ENCODE measurements at regions not wholly inside any gene's neighbourhood (a gene's known extent, or its start where the extent isn't known, plus 50 kb on each side); places are given as distances from the start of the nearest gene placed in this dataset.
"Not testable (repeated sequence)": the region's sequence is repeated elsewhere in the genome, so short reads cannot be mapped to it uniquely, and the experiment has no call there.

DNA sequence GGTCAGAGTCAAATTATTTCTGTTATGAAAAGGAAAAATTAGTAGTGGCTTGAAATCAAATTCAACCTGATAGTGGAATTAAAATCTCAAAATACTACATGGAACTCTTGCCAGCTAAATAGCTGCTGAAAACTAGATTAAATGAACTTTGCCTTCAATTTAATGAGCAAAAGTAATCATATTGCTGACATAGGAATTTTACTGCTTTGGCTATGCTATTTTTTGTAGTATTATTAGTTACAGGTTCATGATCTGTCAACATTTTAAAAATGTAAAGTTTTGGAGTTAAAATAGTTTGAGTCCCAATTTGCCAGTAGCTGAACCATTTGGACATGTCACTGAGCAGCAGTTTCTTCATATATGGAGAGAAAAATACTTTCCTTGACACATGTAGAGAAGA is 81.4 kb downstream of the RERGL start:
- no peak for DNase-seq

DNA sequence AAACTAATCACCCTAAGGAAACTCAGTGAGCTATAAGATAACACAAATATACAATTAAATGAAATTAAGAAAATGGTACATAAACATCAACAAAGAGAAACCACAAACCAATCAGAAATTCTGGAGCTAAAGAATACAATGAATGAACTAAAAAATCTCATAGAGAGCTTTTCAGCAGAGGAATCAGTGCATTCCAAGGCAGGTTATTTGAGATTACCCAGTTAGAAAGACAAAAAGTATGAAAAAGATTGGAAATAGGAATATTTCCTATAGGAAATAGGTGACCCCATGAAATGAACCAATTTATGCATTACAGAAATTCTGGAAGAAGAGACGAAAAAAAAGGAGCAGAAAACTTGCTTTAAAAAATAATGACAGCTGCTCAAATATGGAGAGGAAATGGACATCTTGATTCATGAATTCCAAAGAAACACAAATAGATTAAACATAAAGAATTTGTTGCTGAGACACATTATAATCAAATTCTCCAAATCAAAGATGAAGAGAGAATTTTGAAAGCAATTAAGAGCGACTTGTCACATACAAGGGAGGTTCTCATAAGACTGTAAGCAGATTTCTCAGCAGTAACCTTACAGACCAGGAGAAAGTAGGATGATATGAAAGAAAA is 90.7 kb downstream of the RERGL start:
- DNase-seq = no peak

DNA sequence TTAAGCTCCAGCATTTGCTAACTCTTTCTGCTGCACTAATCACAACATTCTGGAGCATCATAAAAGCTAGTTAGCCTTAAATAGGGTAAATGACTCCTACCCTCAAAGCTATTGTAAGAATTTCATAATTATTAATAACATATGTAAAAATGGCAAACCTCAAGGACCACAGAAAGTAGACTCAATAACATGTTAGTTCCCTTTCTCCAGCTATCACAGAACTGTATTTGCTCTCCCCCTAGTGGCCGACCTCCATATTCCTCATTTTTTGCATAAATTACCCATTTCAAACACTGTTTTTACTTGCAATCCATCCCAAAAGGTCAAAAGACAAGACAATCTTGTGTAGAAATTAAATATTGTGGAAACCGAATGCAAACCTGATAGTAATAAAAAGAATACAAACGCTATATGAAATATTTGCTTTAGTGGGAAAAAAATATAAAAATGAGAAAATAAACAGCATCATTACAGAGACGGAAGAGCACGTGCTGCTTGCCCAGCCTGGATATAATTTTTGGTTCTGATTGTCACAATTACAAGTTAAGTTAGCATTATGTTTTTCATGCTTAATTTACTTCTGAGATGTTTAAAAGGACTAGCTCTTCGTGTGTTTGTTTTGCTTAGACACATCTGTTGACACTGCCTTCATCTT is 97.9 kb downstream of the RERGL start:
- DNase-seq = peak; percentile 62

DNA sequence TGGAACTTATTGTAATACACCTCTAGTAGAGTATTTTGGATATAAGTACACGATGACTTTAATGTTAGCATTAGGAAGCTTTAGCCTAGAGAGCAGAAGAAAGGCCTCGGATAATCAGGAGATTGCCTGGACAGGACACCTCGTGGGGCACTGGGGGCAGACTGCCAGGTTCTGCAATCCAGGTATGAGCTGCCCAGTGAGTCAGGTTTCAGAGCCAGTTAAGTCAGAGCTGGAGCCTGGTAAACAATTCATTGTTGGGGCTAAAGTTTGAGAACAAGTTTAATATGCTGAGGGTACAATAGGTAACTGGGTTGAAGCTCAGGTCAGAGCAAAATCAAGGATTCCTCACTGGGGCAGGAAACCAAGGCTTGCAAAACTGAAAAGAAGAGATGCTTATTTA is 107.4 kb downstream of the RERGL start:
- DNase-seq = no peak

DNA sequence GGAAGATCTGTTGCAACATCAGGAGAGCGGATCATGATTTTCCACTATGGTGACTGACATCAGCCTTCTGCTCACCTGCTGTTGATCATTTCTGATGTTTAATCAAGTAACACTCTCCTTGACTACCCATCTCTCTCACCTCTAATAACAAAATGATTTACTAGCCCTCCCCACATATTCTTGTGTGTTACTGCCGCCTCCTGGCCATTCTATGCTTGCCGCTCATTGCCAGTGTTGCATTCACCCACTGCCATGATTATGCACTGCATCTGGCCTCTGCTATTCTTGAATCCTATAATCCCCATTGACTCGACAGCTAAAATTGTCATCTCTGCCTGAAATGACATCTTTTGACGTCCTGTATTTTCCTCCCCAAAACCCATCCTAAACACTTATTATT is 113.8 kb downstream of the RERGL start:
- no peak for DNase-seq

DNA sequence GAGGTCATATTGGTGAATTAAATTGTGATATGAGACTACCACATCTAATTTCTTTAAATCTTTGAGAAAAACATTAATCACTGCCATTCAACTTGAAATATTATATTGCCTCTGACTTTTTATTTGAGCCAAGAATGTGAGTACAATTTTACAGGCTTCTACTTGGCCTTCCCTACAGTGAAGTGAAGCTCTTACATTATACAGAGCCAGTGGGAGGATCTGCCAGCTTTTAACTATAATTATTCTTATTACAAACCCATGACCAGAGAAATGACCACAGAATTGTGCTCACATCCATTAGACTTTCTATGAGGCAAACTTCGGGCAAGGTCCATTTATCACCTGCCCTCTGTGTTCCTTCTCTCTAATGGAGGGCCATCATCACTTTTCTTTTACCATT is 114.2 kb downstream of the RERGL start:
- no peak for DNase-seq

DNA sequence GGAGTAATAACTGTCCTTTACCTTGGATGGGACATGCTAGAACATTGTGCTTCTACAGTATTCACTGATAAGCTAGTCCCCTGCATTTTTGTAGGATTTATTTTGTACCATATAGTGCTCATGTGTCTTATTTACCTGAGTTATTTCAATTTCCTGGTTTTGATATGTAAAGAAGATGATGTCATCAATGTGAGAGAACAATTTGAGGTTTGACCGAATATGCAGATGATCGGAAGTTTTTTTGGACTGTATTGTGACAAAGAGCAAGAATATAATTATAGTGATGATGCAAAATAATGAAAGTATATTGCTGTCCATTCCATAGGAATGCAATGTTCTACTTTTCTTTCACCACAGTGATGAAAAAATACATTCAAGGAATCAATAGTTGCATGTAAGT is 114.8 kb downstream of the RERGL start:
- no peak for DNase-seq

DNA sequence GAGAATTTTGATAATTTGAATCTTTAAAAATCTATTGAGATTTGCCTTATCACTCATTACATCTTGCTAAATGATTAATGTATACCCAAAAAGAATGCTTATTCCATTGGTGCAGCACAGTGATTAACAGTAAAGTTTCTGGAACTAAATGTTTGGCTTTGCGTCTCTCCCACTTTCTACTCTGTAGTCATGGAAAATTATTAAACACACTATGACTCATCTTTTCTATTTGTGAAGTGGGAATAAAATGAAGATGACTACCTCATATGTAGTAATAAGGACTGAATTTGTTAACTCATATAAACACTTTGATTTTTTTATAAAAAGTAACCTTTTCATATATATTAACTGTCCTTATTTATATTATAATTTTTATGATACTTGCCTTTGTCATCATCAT is 118.1 kb downstream of the RERGL start:
- no peak for DNase-seq

DNA sequence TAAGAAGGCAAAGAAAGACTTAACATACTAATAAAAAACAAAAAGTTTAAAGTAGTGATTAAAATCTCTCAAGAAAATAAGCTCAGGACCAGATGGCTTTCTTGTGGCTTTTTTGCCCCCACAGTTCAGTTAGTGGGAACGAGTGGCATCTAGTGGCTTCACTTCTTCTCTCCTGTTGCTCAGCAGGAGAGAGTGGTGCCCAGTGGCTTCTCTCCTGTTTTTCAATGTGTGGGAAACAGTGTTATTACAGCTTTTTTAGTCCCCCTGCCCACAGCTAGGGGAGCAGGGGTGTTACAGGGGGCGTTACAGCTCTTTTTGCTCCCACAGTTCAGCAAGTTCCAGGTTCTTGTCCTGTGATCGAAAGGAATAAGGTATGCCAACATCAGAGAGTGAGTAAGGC is 135.2 kb downstream of the RERGL start:
- DNase-seq = no peak

DNA sequence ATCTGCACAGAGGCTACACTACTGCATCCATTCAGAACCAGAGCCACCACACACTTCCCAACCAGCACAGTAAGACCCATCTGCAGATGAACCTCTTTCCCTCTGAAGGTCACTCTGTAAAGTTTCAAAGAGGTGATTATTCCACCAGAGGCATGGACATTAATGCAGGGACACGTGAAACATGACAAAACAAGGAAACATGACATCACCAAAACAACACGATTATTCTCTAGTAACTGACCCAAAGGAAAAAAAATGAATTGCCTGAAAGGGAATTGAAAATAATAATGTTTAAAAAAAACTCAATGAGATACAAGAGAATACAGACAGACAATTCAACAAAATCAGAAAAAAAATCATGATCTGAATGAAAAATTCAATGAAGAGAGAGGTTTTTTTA is 139.1 kb downstream of the RERGL start:
- DNase-seq = no peak

DNA sequence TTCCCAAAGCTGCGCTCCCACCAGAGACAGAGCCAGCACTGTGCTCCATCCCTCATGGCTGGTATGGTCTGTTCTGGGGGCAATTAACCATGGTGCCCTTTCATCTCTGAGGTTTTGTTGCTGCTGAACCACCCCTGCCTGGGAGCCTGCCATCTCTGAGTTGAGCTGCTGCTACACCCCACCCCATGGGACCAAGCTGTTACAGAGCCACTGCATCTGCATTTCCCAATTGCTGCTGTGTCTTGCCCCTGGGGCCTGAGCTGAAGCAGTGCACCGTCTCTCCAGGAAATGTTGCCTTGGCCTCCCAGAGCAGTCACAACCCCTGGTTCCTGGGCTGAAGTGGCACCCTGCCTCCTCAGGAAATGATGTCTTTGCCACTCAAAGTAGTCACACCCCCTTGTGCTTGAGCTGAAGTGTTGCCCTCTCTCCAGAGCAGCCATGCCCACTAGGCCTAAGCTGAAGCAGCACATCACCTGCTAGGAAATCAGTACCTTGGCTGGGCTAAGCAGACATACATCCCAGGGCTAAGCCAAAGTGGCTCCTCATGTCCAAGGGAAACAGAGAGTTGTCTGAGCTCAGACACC is 140.3 kb downstream of the RERGL start:
- DNase-seq = no peak

DNA sequence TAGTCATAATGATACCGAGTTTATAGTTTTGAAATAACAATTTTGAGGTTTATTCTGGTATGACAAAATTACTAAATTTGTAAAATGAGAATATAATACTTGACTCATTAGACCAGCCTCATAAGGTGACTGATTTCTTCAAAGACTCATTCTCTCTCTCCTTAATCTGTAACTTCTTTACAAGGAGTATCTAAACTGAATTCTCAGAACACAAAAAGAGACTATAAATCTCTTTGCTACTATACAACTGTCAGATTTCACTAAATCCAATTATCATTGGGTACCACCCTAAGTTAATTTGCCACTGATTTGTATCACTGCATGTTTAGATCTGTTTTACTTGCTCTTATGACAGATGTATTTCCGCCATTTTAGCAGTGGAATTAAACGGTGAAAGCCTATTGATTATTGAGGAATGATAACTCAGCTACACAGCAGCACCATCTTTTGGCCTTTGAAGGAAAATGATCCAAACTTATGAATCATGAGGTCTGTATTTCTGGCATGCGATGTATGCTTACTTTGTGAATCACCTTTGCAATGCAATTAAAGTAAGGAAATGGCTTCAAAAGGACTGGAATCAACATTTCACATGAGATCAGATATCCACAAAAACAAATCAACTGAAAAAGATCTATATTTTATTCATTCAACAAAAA is 161.2 kb downstream of the RERGL start:
- peak; percentile 86 for DNase-seq

DNA sequence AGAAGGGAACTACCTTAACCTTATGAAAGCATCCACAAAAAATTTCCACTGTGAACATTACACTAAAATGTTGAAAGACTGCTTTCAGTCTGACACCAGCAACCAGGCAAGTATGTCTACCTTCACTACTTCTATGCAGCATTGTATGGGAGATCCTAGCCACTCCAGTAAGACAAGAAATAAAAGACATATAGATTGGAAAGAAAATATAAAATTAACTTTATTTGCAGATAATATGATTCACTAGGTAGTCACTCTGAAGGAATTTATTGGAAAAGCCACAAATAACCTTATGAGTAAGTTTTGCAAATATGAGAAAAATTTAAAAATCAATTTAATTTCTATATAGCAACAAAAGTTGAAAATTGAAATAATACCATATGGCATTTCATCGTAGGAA is 172.0 kb downstream of the RERGL start:
- DNase-seq = peak; percentile 7

DNA sequence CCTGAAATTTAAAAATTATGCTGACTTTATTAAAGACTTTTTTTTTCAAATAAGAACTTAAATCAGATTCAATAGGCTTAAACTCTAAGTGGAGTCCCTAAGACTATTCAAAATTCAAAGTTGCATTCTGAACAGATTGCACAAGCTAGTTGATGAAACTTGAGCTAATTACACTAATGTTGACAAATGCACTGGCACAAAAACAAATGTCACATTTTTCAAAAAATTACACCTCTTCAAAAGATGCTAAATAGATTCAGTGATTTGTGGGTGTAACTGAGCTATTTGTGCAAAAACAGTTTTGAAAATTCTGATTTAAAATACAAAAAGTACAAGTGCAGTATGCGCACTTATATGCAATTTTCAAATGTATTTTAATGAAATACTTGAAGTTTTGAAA is 205.4 kb downstream of the RERGL start:
- DNase-seq = no peak

DNA sequence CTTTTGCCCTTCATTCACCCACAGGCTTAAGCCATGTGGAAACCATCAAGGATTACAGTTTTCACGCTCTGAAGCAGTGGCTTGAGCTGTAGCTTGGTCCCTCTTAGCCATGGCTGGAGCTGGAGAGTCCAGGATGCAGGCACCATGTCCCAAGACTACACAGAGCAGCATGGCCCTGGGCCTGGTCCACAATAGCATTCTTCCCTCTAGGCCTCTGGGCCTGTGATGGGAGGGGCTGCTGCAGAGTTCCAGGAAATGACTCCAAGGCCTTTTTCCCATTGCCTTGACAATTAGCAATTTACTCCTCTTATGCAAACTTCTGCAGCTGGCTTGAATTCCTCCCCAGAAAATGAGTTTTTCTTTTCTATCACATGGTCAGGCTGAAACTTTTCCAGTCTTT is 211.3 kb downstream of the RERGL start:
- DNase-seq = no peak

DNA sequence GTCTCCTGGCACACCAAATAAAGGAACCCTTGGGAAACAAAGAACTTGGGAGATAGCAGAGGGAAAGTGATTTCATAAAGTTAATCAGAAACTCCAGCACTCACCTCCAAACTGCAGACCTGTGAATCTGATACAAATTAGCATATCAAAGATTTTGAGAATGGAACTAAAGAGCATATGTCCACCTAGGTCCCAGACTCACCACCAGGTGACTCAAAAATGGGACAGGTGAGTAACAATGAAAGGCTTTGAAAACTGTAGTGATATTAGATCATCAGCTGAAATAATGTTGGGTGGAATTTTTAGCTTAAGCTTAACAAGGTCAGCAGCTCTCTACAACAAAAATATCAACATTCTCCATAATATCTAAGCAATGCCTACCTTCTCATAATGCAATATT is 214.8 kb downstream of the RERGL start:
- no peak for DNase-seq

DNA sequence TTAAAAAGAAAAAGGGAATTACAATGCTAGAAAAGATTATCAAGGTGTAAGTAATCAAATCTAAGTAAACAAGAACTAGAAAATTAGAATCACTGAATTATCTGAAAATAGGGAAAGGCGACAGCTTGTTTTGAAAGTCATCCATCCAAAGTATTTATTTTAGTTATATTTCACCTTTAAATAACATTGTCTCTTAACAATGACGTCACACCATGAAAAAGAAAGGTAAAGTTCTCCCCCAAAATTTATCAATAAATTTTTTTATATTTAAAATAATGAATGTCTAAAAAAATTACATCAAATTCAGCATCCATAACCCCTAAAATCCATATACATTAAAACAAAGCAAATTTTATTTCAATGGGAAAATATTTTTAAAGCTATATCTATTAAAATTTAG is 223.2 kb downstream of the RERGL start:
- no peak for DNase-seq

DNA sequence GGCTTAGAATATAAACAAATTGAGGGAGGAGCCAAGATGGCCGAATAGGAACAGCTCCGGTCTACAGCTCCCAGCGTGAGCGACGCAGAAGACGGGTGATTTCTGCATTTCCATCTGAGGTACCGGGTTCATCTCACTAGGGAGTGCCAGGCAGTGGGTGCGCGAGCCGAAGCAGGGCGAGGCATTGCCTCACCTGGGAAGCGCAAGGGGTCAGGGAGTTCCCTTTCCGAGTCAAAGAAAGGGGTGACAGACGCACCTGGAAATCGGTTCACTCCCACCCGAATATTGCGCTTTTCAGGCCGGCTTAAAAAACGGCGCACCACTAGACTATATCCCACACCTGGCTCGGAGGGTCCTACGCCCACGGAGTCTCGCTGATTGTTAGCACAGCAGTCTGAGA is 234.4 kb downstream of the RERGL start:
- not testable (repeated sequence) for DNase-seq

DNA sequence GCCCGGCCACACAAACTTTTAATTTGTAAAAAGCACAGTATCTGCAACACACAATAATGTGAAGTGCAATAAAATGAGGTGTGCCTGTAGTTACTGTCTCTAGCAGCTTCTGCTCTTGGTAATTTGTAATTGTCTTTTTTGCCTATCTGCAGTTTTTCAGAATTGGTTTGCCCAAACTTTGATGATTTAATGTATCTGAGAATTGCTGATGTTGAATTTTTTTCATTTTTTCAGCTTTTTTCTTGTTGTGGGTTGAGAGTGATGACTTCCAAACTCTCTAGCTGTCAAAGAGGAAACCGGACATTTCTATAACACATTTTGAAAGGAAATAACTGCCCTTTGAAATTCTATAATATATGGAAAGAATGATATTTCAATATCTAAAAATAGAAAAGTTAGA is 236.9 kb downstream of the RERGL start:
- DNase-seq = no peak

DNA sequence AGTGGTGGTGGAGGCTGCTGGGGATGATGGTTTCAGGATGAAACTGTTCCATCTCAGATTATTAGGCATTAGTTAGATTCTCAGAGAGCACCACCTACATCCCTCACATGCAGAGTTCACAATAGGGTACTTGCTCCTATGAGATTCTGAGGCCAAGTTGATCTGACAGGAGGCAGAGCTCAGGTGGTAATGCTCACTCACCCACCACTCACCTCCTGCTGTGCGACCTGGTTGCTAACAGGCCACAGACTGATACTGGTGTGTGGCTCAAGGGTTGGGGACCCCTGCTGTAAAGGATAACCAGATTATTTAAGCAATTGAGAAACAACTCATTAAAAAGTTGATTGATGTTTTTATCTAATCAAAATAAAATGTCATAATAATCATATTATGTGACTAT is 248.5 kb downstream of the RERGL start:
- DNase-seq = no peak

DNA sequence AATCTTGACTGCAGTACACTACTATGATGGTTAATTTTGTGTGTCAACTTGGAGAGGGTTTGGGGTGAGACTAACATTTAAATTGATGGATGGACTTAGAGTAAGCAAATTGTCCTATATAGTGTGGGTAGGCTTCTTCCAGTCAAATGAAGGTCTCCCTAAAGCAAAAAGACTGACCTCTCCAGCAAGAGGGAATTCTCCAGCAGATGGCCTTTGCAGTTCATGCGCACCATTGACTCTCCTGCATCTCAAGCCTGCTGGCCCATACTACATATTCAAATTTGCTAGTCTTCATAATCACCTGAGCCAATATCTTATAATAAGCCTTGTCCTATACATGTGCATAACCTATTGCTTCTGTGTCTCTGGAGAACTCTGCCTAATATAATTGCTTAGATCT is 260.2 kb downstream of the RERGL start:
- no peak for DNase-seq

DNA sequence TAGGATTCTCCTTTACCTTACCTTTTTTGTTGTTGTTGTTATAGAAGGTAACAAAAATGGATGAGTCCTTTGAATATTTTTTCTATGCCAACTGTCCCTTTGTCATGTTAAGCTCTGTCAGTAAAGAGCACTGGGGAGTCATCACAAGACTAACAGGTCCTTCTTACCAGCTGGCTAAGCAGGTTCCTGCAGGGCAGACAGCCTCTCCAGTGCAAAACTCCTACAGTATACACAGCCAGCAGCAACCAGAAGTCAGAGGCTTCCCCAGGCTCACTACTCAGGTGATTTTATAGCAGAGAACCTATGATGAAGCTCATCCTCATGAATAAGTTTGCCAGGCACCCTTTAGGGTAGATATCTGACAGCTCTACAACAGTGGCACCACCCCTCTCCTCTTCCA is 271.1 kb downstream of the RERGL start:
- no peak for DNase-seq

DNA sequence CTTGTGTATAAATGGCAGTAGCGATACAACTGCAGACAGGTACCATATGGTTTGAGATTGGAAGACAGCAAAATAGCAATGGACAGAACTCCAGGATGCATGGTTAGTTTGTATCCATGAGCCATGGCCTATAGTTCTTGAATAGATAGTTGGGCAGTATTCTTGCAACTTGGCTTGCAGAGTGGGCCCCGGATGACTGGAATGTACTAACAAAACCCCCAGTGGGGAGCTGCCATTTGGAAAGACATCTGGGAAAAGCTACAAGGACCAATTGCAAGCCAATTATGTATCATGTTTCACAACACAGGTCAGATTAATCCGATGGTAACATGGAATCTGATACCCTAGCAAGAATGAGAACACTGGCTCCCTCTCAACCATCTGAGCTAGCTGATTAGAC is 279.6 kb downstream of the RERGL start:
- DNase-seq = no peak

DNA sequence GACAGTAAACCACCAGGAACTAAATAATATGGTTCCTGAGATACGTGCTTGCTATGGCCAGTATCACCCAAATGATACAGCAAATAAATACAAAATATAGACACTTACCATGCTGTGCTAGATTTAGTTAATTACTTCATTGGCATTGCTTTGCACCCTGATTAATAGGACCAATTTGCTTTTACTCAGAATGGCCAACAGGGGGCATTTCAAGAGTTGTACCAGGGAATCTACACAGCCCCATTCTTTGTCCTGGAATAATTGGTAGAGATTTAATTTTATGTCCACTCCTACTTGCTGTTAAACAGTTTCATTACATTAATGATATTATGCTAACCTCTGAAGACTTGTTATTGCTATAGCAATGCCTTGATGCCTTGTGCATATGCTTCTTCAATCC is 280.8 kb downstream of the RERGL start:
- DNase-seq = no peak

All from fibroblast of upper back skin (primary cell).